NCI-H187 treated with DMSO at 0.1 percent for 48 hours (cell line): ENCODE measurements at regions not wholly inside any gene's neighbourhood (a gene's known extent, or its start where the extent isn't known, plus 50 kb on each side); places are given as distances from the start of the nearest gene placed in this dataset.
"Not testable (repeated sequence)": the region's sequence is repeated elsewhere in the genome, so short reads cannot be mapped to it uniquely, and the experiment has no call there.

ENCODE experiments used
- DNase-seq: peaks from one replicate; lab custom pipeline; 2025; lab: John Stamatoyannopoulos, UW

DNA sequence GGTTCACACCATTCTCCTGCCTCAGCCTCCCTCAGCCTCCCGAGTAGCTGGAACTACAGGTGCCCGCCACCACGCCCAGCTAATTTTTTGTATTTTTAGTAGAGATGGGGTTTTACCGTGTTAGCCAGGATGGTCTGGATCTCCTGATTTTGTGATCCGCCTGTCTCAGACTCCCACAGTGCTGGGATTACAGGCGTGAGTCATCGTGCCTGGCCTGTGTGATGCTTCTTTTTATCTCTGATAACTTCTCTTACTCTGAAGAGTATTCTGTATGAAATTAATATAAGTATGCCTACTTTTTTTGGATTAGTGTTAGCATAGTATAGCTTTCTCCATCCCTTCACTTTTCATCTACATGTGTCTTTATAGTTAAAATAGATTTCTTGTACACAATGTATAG is 180.8 kb upstream of the GALNT15 start:
- DNase-seq: not testable (repeated sequence)

DNA sequence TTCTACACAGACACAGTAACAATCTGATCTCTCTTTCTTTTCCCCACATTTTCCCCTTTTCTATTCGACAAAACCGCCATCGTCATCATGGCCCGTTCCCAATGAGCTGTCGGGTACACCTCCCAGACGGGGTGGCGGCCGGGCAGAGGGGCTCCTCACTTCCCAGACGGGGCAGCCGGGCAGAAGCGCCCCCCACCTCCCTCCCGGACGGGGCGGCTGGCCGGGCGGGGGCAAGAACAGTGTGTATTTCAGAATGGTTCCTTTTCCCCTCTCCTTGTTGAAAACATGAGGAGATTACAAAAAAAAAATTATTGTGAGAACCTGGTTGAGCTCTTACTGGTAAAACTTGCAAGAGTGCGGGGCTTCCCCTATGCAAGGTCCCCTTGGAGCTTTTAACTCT is 178.0 kb upstream of the GALNT15 start:
- not testable (repeated sequence) for DNase-seq

DNA sequence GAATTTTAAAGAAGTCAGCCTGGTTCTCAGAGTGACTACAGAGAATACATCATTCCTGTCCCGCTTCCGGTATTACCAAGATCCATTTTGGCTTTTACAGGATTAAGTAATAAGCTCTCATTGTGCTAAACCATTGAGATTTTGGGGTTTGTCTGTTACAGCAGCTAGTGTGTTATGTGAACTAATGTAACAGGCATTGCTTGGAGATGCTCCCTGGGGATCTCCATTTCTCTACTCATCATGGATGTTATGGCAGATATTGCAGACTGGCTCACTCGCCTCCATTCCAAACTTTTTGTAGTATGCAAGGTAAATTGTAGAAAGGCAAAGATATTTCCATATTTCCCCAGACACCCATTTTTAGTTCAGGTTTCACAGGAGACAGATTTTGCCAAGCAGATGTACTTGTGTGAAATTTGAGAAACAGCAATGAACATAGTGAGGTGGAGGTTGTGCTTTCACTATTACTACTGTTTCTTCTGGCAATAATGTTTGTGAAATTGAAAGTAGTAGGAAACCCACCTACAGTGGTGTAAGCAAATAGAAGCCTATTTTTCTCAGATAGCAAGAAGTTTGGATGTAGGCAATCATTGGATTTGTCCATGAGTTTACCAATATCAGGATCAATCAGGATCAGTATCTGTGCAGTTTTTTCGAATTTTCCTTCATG is 177.1 kb upstream of the GALNT15 start:
- DNase-seq: no peak

DNA sequence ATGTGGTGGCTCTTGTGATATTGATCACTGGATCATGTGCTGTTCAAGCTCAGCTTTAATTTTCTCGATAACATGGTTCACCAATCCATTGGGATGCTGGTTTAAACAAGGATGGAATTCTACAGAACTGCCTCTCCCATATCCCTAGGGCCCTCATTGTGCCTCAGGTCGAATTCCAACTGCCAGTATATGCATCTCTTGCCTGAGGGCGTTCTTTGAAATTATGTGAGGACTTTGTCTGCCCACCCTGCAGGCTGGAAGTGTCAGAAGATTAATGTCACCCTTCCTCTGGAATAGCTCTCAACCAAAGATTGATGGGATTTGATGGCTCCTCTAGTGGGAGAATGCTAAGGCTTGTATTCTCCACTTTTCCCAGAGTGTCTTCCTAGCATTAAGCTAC is 175.6 kb upstream of the GALNT15 start:
- no peak for DNase-seq

DNA sequence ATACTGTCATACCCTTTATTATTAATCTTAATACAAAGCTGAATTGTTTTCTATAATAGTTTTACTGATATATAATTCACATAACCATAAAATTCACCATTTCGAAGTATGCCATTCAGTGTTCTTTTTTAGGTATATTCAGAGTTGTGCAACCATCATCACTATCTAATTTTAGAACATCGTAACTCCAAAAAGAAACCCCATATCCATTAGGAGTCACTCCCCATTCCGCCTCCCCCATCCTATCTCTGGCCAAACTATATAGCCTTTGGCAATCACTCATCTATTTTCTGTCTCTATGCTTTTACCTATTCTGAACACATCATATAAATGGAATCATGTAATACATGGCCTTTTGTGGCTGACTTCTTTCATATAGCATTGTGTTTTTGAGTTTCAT is 169.7 kb upstream of the GALNT15 start:
- no peak for DNase-seq

DNA sequence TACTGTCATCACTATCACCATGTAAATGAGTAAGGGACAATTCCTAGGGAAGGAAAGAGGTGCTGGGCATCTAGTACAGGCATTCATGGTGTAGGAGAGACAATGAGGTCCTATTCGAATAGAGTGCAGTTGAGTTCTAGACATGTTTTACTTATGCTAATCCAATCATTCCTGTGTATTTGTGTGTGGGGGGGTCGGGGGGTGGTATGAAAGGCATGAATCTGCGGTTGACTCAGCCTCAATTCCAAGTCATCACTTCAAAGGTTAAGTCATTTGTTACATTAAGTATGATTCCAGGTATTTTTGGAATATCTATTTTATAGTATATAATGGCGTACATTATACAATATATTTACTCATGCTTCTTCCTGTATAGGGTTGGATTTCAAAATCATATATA is 163.1 kb upstream of the GALNT15 start:
- DNase-seq: no peak

DNA sequence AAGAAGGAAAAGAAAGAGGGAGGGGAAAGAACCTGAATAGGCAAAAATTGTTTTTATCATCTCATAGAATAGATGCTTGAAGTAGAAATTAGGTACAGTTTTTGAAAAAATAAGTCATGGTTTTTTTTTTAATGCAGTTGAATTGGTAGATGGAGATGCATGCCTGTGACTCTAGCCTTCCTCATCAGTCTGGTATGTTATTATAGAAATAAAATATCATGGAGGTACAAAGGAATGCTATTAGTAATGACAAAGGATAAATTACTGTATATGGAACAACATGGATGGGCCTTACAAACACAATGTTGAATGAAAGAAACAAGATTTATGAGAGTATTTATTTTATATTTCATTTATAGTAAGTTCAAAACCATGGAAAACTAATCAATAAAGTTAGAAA is 162.4 kb upstream of the GALNT15 start:
- DNase-seq: no peak

DNA sequence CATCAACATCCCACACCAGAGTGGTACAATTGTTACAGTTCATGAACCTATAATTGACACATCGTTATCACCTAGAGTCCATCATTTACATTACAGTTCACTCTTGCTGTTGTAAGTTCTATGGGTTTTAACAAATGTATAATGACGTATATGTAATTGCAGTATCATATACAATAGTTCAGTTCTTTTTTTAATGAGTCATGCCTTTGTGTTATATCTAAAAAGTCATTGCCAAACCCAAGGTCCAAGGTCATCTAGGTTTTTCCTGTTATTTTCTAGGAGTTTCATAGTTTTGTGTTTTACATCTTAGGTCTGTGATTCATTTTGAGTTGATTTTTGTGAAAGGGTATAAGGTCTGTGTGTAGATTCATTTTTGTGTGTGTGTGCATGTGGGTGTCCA is 160.9 kb upstream of the GALNT15 start:
- DNase-seq: no peak

DNA sequence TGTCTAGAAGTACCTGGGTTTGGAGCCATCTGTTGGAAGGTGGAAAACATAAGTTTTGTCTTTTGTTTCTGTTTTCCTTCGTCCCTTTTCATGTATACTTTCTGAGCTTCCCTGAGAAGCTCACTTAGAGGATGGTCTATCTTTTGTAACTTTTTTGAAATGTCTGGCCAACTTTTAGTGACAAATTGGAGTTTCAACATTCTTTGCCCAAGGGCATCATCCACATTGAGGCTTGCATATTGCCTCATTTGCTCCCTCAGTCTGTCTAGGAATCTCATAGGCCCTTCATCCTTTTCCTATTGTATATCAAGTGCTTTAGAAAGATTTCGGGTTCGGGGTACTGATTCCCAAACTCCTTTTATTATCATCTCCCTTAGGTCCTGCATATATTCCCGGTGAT is 152.7 kb upstream of the GALNT15 start:
- not testable (repeated sequence) for DNase-seq

DNA sequence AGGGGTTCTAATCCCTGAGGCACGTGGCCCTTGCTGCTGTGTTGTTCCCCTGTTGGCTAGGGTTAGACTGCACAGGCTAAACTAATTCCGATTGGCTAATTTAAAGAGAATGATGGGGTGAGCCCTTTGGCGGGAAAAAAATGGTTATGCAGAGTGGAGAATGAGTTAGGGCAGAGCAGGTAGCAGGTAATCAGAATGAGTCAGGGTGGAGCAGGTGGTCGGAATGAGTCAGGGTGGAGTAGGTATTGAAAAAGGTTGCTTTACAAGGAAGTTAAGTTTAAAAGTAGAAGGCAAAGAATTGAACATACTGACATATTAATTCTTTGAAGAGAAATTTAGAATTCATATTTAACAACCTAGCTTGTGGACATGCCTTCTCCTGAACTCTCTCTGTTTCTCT is 150.6 kb upstream of the GALNT15 start:
- not testable (repeated sequence) for DNase-seq

DNA sequence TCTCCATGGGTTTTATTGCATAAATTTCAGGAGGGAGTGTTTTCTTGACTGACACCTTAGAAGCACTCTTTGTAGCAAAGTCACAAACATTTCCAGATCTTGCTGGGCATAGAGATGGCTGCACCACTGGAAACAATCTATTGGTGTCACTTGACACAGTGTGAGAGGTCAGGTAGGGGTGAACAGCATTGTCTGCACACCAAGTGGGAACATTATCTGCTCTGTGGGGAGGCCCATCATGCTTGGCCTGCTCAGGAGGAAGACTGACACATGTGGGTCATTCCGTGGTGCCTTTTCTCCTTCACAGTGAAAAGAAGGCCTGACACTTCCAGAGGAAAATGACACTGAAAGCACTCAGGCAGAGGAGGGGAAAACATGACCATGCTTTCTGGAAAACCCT is 149.9 kb upstream of the GALNT15 start:
- DNase-seq: no peak

DNA sequence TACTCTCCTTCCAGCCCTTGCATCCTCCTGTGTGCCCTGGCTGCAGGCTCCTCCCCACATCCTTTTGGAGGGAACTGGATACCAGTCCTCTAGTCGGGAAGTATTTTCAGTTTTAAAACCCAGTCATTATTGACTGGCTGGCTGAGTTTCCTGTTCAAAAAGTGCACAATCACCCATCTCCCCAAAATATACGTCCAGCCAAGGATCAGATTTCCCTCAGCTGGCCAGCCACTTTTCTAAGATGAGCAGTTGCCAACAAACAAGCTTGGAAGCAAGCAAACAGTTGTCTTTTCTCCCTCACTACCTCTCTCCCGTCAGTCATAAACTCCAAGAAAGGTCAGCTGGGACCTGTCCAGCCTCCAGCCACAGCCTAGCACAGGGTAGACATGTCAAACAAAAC is 147.7 kb upstream of the GALNT15 start:
- DNase-seq: no peak

DNA sequence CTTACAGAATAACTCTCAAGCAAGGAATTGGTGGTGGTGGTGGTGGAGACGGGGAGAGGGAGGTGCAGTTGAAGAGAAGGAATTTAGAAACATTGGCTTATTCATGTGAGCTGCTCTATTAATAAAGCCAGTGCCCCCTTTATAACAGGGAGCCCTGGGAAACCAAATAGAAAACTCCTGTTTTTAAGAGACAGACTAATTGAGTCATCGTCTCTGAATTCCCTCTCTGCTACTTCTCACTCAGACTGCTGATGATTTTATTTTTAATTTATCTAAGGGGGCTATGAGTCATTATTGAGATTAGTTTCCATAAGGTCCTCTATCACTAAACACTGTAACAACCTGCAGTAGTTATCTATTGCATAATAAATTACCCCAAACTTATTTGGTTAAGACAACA is 145.9 kb upstream of the GALNT15 start:
- no peak for DNase-seq

DNA sequence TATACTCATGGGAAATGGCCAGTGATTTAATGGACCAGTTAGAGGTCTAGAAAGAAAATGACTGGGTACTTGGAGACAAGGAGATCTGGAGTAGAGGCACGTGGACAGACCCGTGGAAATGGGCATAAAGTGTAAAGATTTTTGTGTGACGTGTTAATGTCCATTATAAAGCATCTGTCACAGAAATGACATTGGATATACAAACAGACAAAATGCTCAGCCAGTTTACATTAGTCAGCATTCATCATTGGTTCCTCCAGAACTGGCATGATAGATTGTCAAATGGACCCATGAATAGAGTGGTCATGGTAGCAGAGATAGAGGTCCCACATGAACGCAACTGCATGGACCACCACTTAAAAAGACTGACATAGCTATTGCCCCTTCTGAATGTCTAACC is 144.1 kb upstream of the GALNT15 start:
- DNase-seq: no peak

DNA sequence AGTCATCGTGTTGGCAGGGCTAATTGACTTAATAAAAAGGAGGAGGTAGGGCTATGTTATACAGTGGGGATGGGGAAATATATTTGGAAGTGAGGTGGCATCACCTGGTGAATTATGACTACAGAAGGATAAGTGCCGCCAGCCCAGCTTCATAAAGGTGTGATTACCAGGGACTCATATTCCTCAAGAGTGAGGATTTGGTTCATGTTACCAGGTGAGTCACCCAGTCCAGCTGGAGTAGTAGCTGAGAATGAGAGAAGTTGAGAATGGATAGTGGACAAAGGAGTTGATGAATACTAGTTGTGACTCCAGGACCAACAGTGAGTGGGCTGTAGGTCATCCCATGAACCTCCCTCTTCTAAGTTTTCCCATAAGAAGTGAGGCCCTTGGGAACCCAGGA is 143.0 kb upstream of the GALNT15 start:
- DNase-seq: no peak

DNA sequence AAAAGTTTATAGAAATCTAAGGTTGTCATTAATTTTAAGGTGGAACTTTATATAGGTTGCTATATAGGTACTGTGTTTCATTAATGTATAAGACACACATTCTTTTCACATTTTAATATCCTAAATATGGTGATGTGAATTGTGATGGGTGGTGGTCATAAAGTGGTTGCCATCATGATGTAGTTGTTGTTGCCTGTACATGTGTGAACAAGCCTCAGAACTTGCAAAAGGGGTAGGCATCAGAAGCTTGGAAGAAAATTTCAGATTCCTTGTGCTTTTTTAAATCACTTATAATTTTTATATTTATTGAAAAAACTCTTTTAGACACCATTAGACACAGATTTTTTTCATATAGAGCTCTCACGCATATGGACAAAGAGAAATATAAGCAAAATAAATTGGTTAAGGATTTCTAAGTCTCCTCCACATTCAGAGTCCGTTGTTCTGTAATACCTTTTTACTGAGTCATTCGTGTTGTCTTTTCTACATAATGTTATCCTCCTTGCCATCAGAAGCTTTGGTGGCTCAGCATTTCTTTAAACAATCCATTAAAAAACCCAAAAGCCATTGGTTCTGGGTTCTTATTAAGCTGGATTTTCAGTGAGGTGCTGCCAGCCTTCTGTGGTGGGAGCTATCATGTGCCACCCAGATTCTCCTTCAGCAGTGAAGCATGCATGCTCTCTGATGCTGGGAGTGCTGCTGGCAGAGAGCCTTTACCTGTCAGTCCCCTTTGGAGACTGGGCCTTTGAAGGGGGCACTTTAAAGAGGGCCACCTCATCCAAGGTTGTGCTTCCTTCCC is 140.4 kb upstream of the GALNT15 start:
- no peak for DNase-seq

DNA sequence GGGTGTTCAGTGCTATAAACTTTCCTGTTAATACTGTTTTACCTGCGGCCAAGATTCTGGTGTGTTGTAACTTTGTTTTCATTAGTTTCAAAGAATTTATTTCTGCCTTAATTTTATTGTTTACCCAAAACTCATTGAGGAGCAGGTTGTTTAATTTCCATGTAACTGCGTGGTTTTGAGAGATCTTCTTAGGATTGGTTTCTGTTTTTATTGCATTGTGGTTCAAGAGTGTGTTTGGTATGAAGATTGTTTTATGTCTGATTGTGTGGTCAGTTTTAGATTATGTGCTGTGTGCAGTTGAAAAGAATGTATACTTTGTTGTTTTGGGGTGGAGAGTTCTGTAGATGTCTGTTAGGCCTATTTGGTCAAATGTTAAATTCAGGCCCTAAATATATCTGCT is 133.5 kb upstream of the GALNT15 start:
- no peak for DNase-seq

DNA sequence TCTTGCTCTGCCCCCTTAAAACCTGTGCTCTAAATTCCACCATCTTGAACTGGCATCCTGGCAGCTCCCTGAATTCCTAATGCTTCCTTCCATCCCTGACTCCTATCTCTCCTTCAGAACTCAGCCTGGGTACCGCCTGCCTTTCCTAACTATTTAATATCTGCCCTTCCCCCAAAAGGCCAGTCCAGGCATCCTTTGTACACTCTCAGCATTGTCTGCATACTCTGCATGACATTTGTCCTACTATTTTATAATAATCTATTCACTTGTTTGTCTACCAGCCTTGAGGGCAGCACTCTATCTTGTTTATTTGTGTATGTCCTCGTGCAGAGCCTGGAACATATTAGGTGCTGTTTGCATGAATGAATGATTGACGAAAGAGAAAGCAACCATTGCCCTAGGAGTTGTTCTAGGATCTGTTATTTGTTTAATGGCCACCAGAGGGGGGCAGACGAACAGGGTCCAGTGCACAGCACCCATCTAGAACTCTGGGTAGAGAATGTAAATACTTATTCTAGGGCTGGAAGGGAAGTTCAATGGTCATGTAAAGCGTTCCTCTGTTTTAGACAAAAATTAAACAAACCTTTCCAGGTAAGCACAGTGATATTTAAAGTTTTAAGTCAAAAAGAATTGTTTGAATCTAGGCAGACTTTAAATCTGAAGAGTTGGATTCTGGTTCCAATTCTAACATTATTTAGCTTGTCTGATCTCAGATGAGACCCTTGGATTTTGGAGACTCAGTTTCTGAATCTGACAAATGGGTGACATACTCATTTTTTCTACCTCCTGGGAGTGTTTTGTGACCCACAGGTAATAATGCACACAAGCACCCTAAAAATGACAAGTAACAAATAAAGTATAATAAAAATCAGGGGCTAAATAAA is 125.8 kb upstream of the GALNT15 start:
- DNase-seq: no peak

DNA sequence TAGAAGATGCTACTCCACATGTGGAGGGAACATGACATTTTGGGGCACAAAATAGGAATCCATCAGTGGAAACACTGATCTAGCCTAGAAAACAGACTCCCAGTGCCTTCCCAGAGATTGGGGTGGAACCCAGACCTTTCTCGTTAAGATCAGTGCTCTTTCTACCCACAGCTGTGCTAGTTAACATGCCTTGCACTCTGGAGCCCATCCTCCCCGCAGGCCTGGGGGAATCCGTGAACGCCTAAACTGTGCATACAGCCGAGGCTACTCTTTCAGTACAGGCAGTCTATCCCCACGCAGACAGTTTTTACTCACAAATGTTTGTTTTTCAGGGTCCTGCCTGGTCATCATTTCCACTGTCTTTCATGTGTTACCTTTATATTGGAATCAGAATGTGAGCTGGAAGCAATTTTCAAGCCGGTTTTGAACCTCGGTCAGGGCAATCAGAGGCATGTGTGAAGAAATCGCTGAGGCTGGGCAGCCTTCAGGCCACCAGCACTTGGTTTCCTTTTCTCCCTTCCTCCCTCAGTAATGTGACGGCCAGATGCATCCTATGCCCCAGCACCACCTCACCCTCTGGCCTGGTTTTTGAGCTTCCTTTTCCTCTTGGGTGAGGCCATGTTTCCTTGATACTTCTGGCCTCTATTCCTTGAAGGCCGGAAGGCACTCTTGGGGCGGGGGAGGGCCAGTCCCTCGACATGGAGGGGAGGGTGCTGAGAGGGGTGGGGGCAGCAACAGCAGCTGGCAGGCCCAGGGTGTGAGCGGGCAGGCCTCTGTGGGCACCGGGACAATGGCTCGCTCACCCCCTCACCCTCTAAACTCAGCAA is 123.6 kb upstream of the GALNT15 start:
- DNase-seq: no peak

DNA sequence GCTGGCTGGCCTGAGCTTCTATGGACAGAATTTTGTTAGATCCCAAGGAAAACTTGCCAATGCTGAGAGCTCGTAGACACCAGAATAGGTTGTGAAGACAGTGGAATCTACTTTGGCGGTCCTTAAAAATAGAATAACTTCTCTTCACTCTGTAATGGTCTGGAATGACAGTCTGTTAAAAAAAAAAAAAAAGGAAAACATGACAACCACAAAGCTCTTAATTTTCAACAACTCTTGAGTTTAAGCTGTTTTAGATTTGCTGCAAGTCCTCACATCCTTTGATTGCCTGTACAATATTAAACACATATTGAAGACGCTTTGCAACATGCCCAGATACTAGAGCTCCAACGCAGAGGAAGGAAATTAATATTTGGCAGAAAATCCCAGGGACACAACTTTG is 122.8 kb upstream of the GALNT15 start:
- DNase-seq: no peak

DNA sequence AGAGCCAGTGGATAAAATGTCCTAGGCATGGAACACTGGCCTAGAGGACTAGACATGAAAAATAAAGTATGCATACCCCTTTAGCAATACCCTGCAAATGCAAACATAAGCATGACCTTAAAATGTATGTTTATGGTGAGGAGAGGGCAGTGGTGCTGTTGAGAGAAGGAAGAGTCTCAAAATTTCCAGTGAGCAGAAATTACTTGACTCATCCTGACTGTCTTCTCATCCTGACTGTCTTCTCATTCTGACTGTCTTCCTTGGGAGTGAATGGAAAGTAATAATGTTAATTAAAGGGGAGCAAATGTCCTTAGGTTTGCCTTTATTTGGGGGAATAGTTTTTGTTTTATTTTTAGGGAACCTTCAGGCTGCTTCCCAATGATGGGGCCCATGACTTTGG is 121.5 kb upstream of the GALNT15 start:
- DNase-seq: no peak

DNA sequence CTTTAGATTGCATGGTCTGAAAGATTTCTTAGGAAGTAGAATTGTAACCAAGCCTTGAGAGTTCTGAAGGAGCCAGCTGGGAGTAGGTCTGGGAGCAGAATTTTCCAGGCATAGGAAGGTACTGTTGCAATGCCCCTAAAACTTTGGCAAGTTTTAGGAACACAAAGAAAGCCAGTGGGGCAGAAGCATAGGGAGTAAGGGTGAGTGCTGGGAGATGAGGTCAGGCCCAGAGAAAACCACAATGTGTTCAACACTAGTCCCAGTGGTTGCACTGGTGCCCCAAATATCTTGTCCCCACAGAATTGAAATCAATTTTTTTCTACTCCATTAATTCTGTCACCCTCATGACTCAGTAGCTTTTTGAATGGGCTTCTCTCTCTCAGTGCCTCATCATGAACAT is 120.7 kb upstream of the GALNT15 start:
- no peak for DNase-seq
